ENCODE measurements at regions not wholly inside any gene's neighbourhood (a gene's known extent, or its start where the extent isn't known, plus 50 kb on each side); places are given as distances from the start of the nearest gene placed in this dataset.
"Not testable (repeated sequence)": the region's sequence is repeated elsewhere in the genome, so short reads cannot be mapped to it uniquely, and the experiment has no call there.

GRCh38 chr7:143704813-143705212 lies 52.7 kb downstream of the CTAGE6 start:
- H3K4me1 ChIP-seq (ENCODE audit: control insufficient read depth, insufficient read depth, low read length); H3K9me3 ChIP-seq (ENCODE audit: control insufficient read depth, low read length); intact Hi-C loops (cut with DNase I); ATAC-seq; H3K4me3 ChIP-seq (ENCODE audit: low read length); H3K27me3 ChIP-seq (ENCODE audit: control insufficient read depth, insufficient read depth); DNase-seq; H3K27ac ChIP-seq (ENCODE audit: low read length): not testable (repeated sequence)
- no CpG with 5 or more reads among the region's 4 CpGs for WGBS

GRCh38 chr7:143700759-143701699 lies 56.5 kb downstream of the CTAGE6 start:
- DNase-seq; H3K27ac ChIP-seq (ENCODE audit: low read length); H3K9me3 ChIP-seq (ENCODE audit: control insufficient read depth, low read length); H3K4me1 ChIP-seq (ENCODE audit: control insufficient read depth, insufficient read depth, low read length); H3K27me3 ChIP-seq (ENCODE audit: control insufficient read depth, insufficient read depth); intact Hi-C loops (cut with DNase I); H3K4me3 ChIP-seq (ENCODE audit: low read length): not testable (repeated sequence)
- no CpG with 5 or more reads among the region's 23 CpGs for WGBS
- peak; percentile 41 to 57 for ATAC-seq
